GM18499 (cell line): ENCODE measurements at regions not wholly inside any gene's neighbourhood (a gene's known extent, or its start where the extent isn't known, plus 50 kb on each side); places are given as distances from the start of the nearest gene placed in this dataset.

Experiments used
- ATAC-seq: cut with Tn5 transposase; IDR thresholded peaks from one replicate; pipeline ENCODE4 v1.9.1; 2021; ENCODE audit warnings: moderate number of reproducible peaks; ENCODE audit not compliant: insufficient read depth, unreplicated experiment

DNA sequence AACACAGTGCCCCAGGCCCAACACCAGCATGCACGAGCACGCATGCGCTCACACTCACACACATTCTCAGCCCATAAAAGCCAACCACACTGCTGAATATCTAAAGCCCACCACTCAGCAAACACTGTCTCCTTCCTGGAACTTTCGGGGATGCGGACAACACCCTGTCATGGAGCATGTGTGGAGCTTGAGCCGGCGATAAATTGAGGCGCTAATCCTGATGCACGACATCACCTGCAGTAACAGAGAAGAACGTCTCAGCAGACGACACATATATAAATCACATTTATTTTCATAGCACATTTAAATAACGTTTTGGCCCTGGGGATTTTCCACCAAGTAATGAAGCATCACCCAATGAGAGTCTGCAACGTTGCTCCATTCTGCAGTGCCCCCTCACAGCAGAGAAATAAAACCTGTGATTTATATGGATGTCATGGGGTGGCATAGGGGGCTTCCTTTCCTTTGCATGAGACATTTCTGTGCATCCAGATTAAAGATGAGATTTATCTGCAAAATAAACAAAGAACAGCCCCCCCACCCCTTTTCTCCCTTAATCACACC lies 267.7 kb upstream of the NFE2L3 start:
- no peak for ATAC-seq

DNA sequence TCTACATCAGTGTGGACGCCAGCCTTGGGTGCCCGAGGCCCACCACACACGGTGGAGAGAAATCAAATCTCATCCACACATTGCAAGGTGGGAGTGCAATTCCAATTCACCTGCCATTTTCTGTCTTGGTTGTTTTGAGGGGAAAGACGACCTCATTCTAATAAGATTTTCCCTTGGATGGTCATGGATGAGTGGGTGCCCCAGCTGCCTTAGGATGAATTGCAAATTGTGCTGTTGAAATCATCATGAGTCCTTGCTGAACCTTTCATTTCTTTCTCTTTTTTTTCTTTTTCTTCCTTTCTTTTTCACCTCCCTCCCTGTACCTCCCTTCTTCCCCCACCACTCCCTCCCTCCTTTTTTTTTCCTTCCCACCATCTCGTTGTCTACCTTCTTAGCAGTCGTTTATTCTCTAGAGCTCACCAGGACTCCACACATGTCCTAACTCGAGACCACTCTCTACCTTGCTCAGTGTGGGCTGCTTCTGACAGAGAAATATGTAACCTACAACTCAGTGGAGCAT lies 266.9 kb upstream of the NFE2L3 start:
- ATAC-seq, result no peak

- ATAC-seq, result no peak
These were observed 265.4 kb upstream of the NFE2L3 start for GRCh38 chr7:25886387-25887240.

GRCh38 chr7:25887266-25887665 lies 264.7 kb upstream of the NFE2L3 start:
- ATAC-seq, result no peak

GRCh38 chr7:25887795-25888559 lies 264.0 kb upstream of the NFE2L3 start:
- no peak for ATAC-seq

DNA sequence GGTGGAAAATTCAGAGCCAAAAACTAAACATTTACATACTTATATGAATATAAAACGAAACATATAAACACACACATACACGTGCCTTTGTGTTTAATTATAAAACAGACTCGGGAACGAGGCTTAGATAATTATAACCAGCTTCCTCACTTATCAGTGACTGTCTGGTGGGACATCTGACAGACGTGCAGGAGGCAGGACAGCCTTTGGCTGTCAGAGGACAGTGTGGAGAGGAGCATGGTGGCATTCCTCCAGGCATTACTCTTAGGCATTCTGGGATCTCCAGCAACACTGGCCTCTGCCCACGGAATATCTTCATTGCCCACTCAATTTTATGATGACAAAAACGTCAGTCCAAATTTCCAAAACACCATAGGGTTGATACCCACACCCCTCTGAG lies 262.2 kb upstream of the NFE2L3 start:
- no peak for ATAC-seq

DNA sequence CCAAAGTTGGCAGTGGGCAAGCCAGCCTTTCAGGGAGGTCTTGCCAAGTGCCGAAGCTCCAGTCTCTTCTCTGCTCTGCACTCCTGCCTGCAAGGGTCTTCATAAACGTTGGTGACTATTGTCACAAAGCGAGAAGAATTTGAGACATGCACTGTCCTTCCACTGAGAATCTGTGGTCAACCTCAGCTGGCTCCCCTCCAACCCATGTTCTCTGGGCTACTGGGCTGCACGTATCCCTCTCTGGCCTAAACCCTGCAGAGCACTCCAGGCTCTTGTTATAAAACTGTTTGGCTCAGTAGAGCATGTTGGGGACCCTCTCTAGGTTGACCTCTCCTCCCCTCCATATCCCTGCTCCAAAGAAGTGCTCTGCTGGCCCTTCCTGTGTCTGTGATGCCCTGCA lies 260.4 kb upstream of the NFE2L3 start:
- ATAC-seq, result no peak

DNA sequence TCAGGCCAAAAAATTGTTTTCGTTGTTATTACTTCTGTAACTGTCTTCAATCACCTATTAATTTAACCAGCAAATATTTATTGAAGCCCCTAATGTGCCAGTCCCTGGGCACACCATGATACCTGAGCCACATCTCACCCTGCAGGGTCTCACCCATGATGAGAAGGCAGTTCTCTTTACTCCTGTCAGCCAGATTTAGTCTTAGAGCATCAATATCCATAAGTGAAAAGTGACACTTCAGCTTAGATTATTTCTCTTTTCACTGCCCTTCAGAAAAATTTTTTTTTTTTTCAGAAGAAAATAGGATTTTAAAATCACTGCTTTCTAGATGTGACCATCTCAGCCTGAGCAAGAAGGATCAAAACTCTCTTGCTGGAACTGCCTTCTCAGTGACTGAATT lies 258.6 kb upstream of the NFE2L3 start:
- no peak for ATAC-seq

DNA sequence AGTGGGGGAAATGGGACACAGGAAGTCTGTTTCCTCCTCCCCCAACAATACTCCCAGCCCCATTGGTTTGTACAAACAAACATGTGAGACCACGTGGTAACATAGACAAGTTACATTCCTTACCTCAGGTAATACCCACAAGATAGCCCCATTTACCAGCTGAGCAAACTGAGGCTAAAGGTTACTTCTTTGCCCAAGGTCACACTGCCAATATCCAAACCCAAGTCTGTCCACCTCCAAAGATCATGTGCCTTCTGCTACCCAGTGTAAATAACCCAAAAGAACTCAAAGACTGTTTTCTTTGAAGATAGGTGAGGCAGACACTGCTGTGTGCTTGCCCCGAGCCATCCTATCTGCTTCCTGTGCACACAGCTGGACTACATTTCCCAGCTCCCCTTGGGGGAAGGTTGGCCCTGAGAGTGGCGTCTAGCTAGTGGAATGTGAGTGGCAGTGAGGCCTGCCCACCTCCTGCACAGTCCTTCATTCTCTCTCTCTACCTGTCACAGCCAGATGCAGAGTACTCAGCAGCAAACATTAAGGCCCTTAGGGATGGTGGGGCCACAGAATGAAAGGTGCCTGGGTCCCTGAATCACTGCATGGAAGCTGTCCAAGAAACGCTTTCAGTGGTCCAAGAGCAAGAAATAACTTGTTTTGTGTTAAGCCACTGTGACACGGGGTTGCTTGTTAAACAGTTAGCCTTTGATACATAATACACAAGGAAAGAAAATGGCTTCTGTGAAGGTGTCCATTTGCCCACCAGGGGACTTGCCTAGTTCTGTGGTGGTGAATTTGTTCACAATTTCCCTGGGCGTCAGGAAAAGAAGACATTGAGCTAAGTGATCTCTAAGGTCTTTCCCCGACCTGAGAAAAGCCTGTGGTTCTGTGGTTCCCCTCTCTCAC lies 257.7 kb upstream of the NFE2L3 start:
- ATAC-seq, result no peak

DNA sequence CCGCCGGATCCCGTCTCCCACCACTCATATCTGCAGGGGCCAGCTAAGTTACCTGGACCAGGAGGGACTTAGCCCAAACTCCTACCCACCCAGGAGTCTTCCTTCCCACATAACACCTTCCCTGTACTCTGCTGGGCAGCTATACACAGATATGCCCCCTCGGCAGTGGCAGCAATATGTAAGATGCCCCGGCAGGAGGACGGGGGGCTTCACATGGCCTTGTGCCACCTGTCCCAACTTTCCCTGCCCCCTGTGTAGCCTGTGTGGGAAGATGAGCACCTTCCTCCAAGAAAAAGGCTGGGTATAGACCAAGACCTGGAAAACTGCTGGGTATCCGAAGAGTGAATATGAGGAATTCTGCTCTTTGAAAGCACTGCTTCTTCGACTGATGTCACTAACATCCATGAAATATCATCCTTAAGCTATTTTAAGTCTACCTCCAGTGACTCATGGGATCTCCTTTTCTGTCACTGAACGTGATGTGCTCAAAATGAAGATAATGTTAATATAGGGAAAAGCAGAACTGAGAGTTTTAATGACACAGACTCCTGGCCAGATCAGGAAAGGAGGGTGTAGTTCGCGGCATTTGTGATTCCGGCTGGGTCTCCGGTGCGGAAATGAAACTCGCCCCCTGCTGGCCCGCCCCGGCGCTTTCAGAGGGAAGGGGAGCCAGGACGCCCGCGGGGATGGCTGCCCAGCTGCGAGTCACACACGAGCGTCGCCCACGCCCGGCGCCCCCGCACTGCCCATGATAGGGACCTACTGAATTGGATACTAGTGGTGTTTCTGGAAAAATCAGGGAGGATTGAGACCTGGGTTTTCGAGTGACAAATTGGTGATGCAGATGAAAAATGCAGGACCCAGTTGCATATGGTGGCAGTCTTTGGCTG lies 256.9 kb upstream of the NFE2L3 start:
- ATAC-seq, result peak; percentile 38

DNA sequence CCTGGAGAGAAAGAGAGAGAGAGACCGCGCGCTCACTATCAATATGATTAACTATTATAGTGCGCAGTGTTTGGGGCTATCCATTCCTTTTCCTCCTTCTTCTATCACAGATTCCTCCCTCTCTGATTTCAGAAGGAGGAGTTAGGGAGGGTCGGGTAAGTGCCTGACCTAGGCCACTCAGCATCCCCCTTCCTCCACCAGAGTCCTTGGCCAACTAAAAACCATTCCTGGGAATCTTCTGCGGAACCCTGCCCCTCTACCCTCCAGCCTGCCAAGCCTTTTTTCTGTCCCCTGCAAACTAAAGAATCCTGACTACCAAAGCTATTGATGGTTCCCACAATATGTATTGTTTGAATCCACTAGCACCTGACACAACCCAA lies 256.2 kb upstream of the NFE2L3 start:
- ATAC-seq, result no peak

- ATAC-seq, result no peak
These were observed 254.7 kb upstream of the NFE2L3 start for GRCh38 chr7:25897261-25897782.

DNA sequence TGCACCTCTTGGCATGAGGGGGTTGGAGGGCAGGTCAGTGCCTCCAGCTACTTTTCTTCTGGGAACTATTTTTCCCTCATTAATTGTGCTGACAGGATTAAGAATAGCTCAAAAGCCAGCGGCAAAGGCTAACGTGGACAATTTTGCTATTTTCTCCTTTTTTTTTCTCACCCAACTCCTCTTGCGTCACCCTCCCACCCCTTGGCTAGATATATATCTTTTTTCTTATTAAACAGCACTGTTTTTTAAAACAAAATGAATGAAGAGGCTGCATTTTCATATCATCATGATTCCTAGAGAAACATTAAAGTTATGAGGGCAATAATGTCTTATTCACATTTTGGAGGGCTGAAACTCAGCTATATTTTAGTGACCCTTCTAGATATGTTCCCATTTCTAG lies 251.8 kb upstream of the NFE2L3 start:
- ATAC-seq, result no peak

GRCh38 chr7:25900877-25901276 lies 251.1 kb upstream of the NFE2L3 start:
- no peak for ATAC-seq

- ATAC-seq, result no peak
These were observed 250.3 kb upstream of the NFE2L3 start for GRCh38 chr7:25901658-25902057.

DNA sequence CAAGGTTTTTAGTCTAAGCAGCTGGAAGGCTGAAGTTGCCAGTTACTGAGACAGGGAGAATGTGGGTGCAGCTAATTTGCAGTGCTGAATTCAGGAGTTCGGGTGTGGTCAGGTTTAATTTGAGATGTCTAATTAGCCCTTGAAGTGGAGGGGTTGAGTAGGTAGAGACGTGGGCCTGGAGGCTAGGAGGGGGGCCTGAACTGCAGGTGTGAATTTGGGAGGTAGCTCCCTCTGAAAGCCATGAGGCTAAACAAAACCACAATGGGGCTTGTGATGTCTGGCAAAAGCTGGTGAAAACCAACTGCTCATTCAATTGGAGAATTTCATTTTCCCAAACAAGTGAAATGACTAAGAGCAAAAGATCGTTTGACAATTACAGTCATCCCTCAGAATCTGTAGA lies 246.0 kb upstream of the NFE2L3 start:
- no peak for ATAC-seq

GRCh38 chr7:25906760-25907159 lies 245.2 kb upstream of the NFE2L3 start:
- ATAC-seq, result no peak

GRCh38 chr7:25907214-25907613 lies 244.8 kb upstream of the NFE2L3 start:
- no peak for ATAC-seq

GRCh38 chr7:25907731-25908130 lies 244.3 kb upstream of the NFE2L3 start:
- ATAC-seq, result no peak
